ENCODE measurements at regions not wholly inside any gene's neighbourhood (a gene's known extent, or its start where the extent isn't known, plus 50 kb on each side); places are given as distances from the start of the nearest gene placed in this dataset.

- Mint-ChIP-seq H3K27me3 (ENCODE audit: insufficient read depth) (peaks cover 44% of the 10 kb centered on the region), H3K27ac (no peak overlapping the region)
- TF ChIP-seq, protein P1, sequence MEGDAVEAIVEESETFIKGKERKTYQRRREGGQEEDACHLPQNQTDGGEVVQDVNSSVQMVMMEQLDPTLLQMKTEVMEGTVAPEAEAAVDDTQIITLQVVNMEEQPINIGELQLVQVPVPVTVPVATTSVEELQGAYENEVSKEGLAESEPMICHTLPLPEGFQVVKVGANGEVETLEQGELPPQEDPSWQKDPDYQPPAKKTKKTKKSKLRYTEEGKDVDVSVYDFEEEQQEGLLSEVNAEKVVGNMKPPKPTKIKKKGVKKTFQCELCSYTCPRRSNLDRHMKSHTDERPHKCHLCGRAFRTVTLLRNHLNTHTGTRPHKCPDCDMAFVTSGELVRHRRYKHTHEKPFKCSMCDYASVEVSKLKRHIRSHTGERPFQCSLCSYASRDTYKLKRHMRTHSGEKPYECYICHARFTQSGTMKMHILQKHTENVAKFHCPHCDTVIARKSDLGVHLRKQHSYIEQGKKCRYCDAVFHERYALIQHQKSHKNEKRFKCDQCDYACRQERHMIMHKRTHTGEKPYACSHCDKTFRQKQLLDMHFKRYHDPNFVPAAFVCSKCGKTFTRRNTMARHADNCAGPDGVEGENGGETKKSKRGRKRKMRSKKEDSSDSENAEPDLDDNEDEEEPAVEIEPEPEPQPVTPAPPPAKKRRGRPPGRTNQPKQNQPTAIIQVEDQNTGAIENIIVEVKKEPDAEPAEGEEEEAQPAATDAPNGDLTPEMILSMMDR (IDR thresholded peaks at IDR 0.05): no peak
Observed at GRCh38 chr5:72693546-72694205, 122.8 kb upstream of the TNPO1 start.

DNA sequence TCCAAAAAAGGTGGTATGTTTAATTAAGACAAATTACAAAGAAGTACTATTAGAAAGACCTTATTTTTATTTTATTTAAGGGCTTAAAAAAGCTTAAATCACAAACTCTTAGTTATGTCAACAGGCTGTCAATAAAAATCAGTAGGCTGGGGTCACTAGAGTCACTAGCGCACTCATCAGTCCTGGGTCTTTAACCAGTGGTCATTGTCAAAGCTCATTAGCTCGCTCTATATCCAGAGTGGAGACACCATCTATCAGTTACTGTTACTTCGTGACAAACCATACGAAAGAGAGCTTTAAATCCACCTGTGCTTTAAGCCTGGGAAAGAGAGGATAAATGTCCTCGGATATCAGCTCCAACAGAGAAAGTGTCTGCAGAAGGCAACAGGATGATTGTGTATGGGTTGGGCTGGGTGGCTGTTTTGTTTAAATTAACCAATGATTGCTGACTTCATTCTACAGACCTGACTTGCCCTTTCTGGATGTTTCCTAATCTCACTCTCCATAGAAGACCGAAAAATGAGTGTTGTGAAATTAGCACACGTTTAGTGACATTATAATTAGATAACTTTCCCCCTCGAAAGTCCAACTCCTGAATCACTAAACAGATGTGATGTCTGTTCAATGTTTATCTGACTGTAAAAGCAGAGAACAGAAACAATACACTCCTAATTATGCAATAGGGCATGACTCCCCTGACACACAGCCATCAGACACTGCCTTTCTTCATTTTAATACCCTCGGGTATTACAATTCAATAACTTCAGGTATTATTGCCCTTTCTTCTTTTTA lies 123.6 kb upstream of the TNPO1 start:
- Mint-ChIP-seq H3K4me3 (no peak overlapping the region), H3K27me3 (ENCODE audit: insufficient read depth) (peaks cover 42% of the 10 kb centered on the region), H3K27ac (no peak overlapping the region), H3K9me3 (no peaks in the 10 kb centered on the region), H3K4me1 (ENCODE audit: low read depth) (no peaks in the 10 kb centered on the region), H3K36me3 (ENCODE audit: low read depth) (no peaks in the 10 kb centered on the region)
- TF ChIP-seq, protein P1 (IDR thresholded peaks at IDR 0.05): no peak
- DNase-seq: no peak

More at GRCh38 chr5:72693546-72694205, 122.8 kb upstream of the TNPO1 start:
- no peaks in the 10 kb centered on the region for H3K36me3 Mint-ChIP-seq (ENCODE audit: low read depth)
- no peaks in the 10 kb centered on the region for H3K9me3 Mint-ChIP-seq
- DNase-seq: no peak
- no peaks in the 10 kb centered on the region for H3K4me1 Mint-ChIP-seq (ENCODE audit: low read depth)
- H3K4me3 Mint-ChIP-seq: no peak overlapping the region

GRCh38 chr5:72692231-72692637 lies 124.2 kb upstream of the TNPO1 start:
- H3K27ac Mint-ChIP-seq: no peak overlapping the region
- H3K36me3 Mint-ChIP-seq (ENCODE audit: low read depth): no peaks in the 10 kb centered on the region
- H3K4me3 Mint-ChIP-seq: no peak overlapping the region
- peaks cover 39% of the 10 kb centered on the region for H3K27me3 Mint-ChIP-seq (ENCODE audit: insufficient read depth)
- DNase-seq: no peak
- no peaks in the 10 kb centered on the region for H3K9me3 Mint-ChIP-seq
- H3K4me1 Mint-ChIP-seq (ENCODE audit: low read depth): no peaks in the 10 kb centered on the region
- TF ChIP-seq, protein P1 (IDR thresholded peaks at IDR 0.05): no peak

- no peaks in the 10 kb centered on the region for H3K9me3 Mint-ChIP-seq
- TF ChIP-seq, protein P1 (IDR thresholded peaks at IDR 0.05): no peak
- peaks cover 35% of the 10 kb centered on the region for H3K27me3 Mint-ChIP-seq (ENCODE audit: insufficient read depth)
- no peak overlapping the region for H3K27ac Mint-ChIP-seq
- no peak for DNase-seq
- no peaks in the 10 kb centered on the region for H3K36me3 Mint-ChIP-seq (ENCODE audit: low read depth)
- H3K4me3 Mint-ChIP-seq: no peak overlapping the region
- no peaks in the 10 kb centered on the region for H3K4me1 Mint-ChIP-seq (ENCODE audit: low read depth)
Observed at GRCh38 chr5:72691751-72692150, 124.7 kb upstream of the TNPO1 start.

DNA sequence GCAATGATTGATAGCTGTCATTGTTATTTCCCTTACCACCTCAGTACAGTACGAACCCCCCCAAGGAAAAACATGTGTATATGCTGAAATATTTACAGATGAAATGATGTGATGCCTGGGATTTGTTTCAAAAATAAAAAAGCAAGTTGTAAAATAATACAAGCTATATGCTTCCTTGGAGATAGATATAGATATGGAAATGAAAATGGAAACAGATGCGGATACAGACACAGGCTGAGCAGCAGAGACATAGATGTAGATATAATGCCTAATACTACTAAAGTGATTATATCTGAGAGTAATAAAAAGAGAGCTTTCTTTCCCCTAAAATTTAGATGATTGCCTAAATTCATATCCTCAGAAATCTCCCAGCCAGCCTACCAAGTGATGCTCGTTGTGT lies 127.5 kb upstream of the TNPO1 start:
- H3K36me3 Mint-ChIP-seq (ENCODE audit: low read depth): no peaks in the 10 kb centered on the region
- no peak overlapping the region for H3K4me3 Mint-ChIP-seq
- TF ChIP-seq, protein P1 (IDR thresholded peaks at IDR 0.05): no peak
- no peaks in the 10 kb centered on the region for H3K4me1 Mint-ChIP-seq (ENCODE audit: low read depth)
- H3K27me3 Mint-ChIP-seq (ENCODE audit: insufficient read depth): peaks cover 32% of the 10 kb centered on the region
- no peak for DNase-seq
- no peak overlapping the region for H3K27ac Mint-ChIP-seq
- no peaks in the 10 kb centered on the region for H3K9me3 Mint-ChIP-seq
